GM23338 (cell line): ENCODE measurements at regions not wholly inside any gene's neighbourhood (a gene's known extent, or its start where the extent isn't known, plus 50 kb on each side); places are given as distances from the start of the nearest gene placed in this dataset.

Experiments used
- ATAC-seq: fragments of 200-7000 bp; cut with Tn5 transposase; 3 replicates; pipeline ENCODE4 v1.9.1; 2020
- DNase-seq: peaks from one replicate; pipeline ENCODE4 v3.0.0-alpha.2; 2015; ENCODE audit warnings: low spot score
- H2AFZ ChIP-seq: fragments of 200-600 bp; sonication (generic); 2 replicates; pipeline ENCODE4 v1.8.0; 2016; ENCODE audit warnings: antibody characterized with exemption, mild to moderate bottlenecking, moderate library complexity
- H3F3A ChIP-seq: fragments of 200-600 bp; sonication (generic); replicated peaks from 2 replicates; pipeline ENCODE4 v1.8.0; 2017; ENCODE audit warnings: antibody characterized with exemption, mixed run types, low read depth
- H3K27ac ChIP-seq: fragments of 200-600 bp; sonication (generic); 2 replicates; pipeline ENCODE4 v1.6.1; 2016; ENCODE audit warnings: low read depth
- H3K27me3 ChIP-seq: fragments of 200-600 bp; sonication (generic); 2 replicates; pipeline ENCODE4 v1.8.0; 2016; ENCODE audit warnings: mild to moderate bottlenecking, mixed run types, moderate library complexity; ENCODE audit not compliant: insufficient read depth
- H3K36me3 ChIP-seq: fragments of 200-600 bp; sonication (generic); 2 replicates; pipeline ENCODE4 v1.8.0; 2016; ENCODE audit warnings: mild to moderate bottlenecking; ENCODE audit not compliant: insufficient read depth
- H3K4me1 ChIP-seq: fragments of 200-600 bp; sonication (generic); 2 replicates; pipeline ENCODE4 v1.8.0; 2016; ENCODE audit warnings: mild to moderate bottlenecking, moderate library complexity; ENCODE audit not compliant: insufficient read depth
- H3K4me2 ChIP-seq: fragments of 200-600 bp; sonication (generic); 2 replicates; pipeline ENCODE4 v1.7.1; 2017; ENCODE audit warnings: mixed run types
- H3K4me3 ChIP-seq: fragments of 200-600 bp; sonication (generic); 2 replicates; pipeline ENCODE4 v1.6.1; 2016; ENCODE audit warnings: mixed run types
- H3K79me2 ChIP-seq: fragments of 200-600 bp; sonication (generic); replicated peaks from 2 replicates; pipeline ENCODE4 v1.8.0; 2017; ENCODE audit warnings: mild to moderate bottlenecking; ENCODE audit not compliant: insufficient read depth
- H3K9me2 ChIP-seq: fragments of 200-600 bp; sonication (generic); 2 replicates; pipeline ENCODE4 v1.8.0; 2017; ENCODE audit not compliant: insufficient read depth
- H4K20me1 ChIP-seq: fragments of 200-600 bp; sonication (generic); replicated peaks from 2 replicates; pipeline ENCODE4 v1.8.0; 2017; ENCODE audit warnings: mild to moderate bottlenecking; ENCODE audit not compliant: insufficient read depth
- H3K27ac Mint-ChIP-seq: 2 replicates; pipeline ENCODE4 v1.8.0; 2020; ENCODE audit warnings: inconsistent platforms, mild to moderate bottlenecking, moderate library complexity, mixed read lengths
- H3K27me3 Mint-ChIP-seq: 3 replicates; pipeline ENCODE4 v1.8.0; 2022; ENCODE audit warnings: low read depth, mild to moderate bottlenecking, moderate library complexity, mixed read lengths, inconsistent platforms; ENCODE audit not compliant: insufficient read depth, poor library complexity
- H3K36me3 Mint-ChIP-seq: 3 replicates; pipeline ENCODE4 v1.8.0; 2021; ENCODE audit warnings: low read depth, mild to moderate bottlenecking, inconsistent platforms, moderate library complexity, mixed read lengths
- H3K4me1 Mint-ChIP-seq: 3 replicates; pipeline ENCODE4 v1.8.0; 2020; ENCODE audit warnings: mild to moderate bottlenecking, inconsistent platforms, mixed read lengths
- H3K4me3 Mint-ChIP-seq: 3 replicates; pipeline ENCODE4 v1.8.0; 2021; ENCODE audit warnings: moderate library complexity, mild to moderate bottlenecking, inconsistent platforms, mixed read lengths
- H3K9me3 Mint-ChIP-seq: 3 replicates; pipeline ENCODE4 v1.8.0; 2020; ENCODE audit warnings: moderate library complexity, mild to moderate bottlenecking, inconsistent platforms, mixed read lengths
- CREB1 ChIP-seq: fragments of 250-450 bp; sonication (Bioruptor Pico); IDR thresholded peaks from 2 replicates; pipeline ENCODE4 v1.5.0; 2020; ENCODE audit warnings: low read depth, mild to moderate bottlenecking, moderate library complexity
- CTCF ChIP-seq, 2 experiments: fragments of 200-600 bp in 1 of 2; sonication (generic) in 1 of 2; conservative IDR thresholded peaks; 2 replicates each; pipeline versions ENCODE4 v1.5.1 to v1.6.1; 2016 to 2017; ENCODE audit warnings: antibody characterized with exemption in 2 of 2, low read depth in 2 of 2, mild to moderate bottlenecking in 2 of 2, moderate library complexity in 1 of 2
- ETS1 ChIP-seq: IDR thresholded peaks from 2 replicates; pipeline ENCODE4 v1.6.1; 2016; ENCODE audit warnings: antibody characterized with exemption
- EZH2 ChIP-seq: fragments of 200-600 bp; sonication (generic); IDR thresholded peaks from one replicate; pipeline ENCODE4 v1.8.0; 2017; ENCODE audit warnings: antibody characterized with exemption, mild to moderate bottlenecking, low read depth; ENCODE audit not compliant: unreplicated experiment
- EZH2phosphoT487 ChIP-seq: fragments of 200-600 bp; sonication (generic); IDR thresholded peaks from one replicate; pipeline ENCODE4 v1.8.1; 2018; ENCODE audit warnings: antibody characterized with exemption; ENCODE audit not compliant: unreplicated experiment
- JUNB ChIP-seq: IDR thresholded peaks from one replicate; pipeline ENCODE4 v1.6.1; 2016; ENCODE audit warnings: antibody characterized with exemption; ENCODE audit not compliant: unreplicated experiment
- NANOG ChIP-seq: IDR thresholded peaks from 2 replicates; pipeline ENCODE4 v1.6.1; 2016; ENCODE audit warnings: antibody characterized with exemption, borderline replicate concordance
- POLR2AphosphoS5 ChIP-seq: IDR thresholded peaks from 2 replicates; pipeline ENCODE4 v1.6.1; 2016; ENCODE audit warnings: antibody characterized with exemption, low read depth
- REST ChIP-seq: IDR thresholded peaks from one replicate; pipeline ENCODE4 v1.6.1; 2018; ENCODE audit warnings: antibody characterized with exemption; ENCODE audit not compliant: unreplicated experiment
- STAT1 ChIP-seq: IDR thresholded peaks from one replicate; pipeline ENCODE4 v1.6.1; 2016; ENCODE audit warnings: antibody characterized with exemption; ENCODE audit not compliant: unreplicated experiment
- ZNF114 ChIP-seq: fragments of 250-450 bp; sonication (Bioruptor Pico); IDR thresholded peaks from 2 replicates; pipeline ENCODE4 v1.5.0; 2020; ENCODE audit warnings: mild to moderate bottlenecking, moderate library complexity
- ZNF331 ChIP-seq: fragments of 250-450 bp; sonication (Bioruptor Pico); IDR thresholded peaks from 2 replicates; pipeline ENCODE4 v1.5.0; 2020; ENCODE audit warnings: low read depth, mild to moderate bottlenecking, moderate library complexity
- ZNF462 ChIP-seq: fragments of 250-450 bp; sonication (Bioruptor Pico); IDR thresholded peaks from 2 replicates; pipeline ENCODE4 v1.5.0; 2020; ENCODE audit warnings: mild to moderate bottlenecking, moderate library complexity

GRCh38 chr15:56832125-56832524, 86.3 kb upstream of the TCF12 start:
- Histone ChIP-seq H3K79me2 (no peaks in the 10 kb centered on the region), H3K4me2 (no peak overlapping the region), H3K36me3 (no peaks in the 10 kb centered on the region), H3K27ac (no peak overlapping the region), H3K4me1 (no peaks in the 10 kb centered on the region), H3F3A (no peaks in the 10 kb centered on the region), H3K27me3 (no peaks in the 10 kb centered on the region), H3K4me3 (no peak overlapping the region), H2AFZ (no peak overlapping the region), H3K9me2 (no peaks in the 10 kb centered on the region), H4K20me1 (no peaks in the 10 kb centered on the region)
- no peaks in the 10 kb centered on the region for H3K4me1 Mint-ChIP-seq
- no peak overlapping the region for H3K27ac Mint-ChIP-seq
- no peak overlapping the region for H3K4me3 Mint-ChIP-seq
- H3K9me3 Mint-ChIP-seq = no peaks in the 10 kb centered on the region
- no peak for DNase-seq
- H3K27me3 Mint-ChIP-seq = no peaks in the 10 kb centered on the region
- ATAC-seq = no peak
- H3K36me3 Mint-ChIP-seq = no peaks in the 10 kb centered on the region
- TF ChIP-seq JUNB (no peak), POLR2AphosphoS5 (no peak), CTCF (conservative IDR thresholded peaks at IDR 0.05; ENCODE audit: low read depth in 2 of 2) (no peak), CREB1 (no peak), EZH2 (no peak), ZNF462 (CRISPR knock-in tag) (no peak), ZNF114 (no peak), ETS1 (no peak), STAT1 (no peak), EZH2phosphoT487 (no peak), NANOG (no peak), ZNF331 (CRISPR knock-in tag) (no peak), REST (no peak)
